ENCODE measurements at regions not wholly inside any gene's neighbourhood (a gene's known extent, or its start where the extent isn't known, plus 50 kb on each side); places are given as distances from the start of the nearest gene placed in this dataset.

DNA sequence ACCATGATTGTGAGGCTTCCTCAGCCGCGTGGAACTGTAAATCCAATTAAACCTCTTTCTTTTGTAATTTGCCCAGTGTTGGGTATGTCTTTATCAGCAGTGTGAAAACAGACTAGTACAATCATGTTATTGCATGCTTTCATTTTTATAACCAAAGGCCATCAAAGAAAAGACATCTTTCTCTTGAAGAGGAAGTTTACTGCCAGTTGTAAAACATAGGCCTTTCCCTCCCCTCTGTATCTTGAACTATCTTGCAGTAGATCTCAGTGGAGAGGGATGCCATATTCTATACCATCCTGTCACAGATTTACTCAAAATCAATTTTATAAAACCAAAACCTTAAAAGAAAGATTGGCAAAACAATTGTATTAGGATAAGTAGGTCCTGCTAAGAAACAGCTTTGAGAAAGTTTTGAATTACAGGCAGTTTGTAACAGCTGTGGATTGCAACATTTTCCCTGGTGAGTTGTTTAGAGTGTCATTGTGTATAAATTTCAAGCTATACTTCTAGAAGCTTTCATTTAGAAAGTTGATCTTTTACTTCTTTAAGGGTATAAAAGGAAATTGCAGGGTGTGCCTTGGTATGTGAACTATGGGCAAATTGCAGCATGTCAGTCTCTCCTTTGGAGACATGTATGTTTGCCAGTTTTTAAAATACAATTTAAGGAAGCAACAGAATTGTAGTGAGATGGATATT lies 128.0 kb downstream of the ATP23 start:
- no peak overlapping the region for H3K27ac ChIP-seq
- TF ChIP-seq ZFX (IDR thresholded peaks at IDR 0.05; ENCODE audit: borderline replicate concordance), result no peak
- TF ChIP-seq, protein P1, sequence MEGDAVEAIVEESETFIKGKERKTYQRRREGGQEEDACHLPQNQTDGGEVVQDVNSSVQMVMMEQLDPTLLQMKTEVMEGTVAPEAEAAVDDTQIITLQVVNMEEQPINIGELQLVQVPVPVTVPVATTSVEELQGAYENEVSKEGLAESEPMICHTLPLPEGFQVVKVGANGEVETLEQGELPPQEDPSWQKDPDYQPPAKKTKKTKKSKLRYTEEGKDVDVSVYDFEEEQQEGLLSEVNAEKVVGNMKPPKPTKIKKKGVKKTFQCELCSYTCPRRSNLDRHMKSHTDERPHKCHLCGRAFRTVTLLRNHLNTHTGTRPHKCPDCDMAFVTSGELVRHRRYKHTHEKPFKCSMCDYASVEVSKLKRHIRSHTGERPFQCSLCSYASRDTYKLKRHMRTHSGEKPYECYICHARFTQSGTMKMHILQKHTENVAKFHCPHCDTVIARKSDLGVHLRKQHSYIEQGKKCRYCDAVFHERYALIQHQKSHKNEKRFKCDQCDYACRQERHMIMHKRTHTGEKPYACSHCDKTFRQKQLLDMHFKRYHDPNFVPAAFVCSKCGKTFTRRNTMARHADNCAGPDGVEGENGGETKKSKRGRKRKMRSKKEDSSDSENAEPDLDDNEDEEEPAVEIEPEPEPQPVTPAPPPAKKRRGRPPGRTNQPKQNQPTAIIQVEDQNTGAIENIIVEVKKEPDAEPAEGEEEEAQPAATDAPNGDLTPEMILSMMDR (IDR thresholded peaks at IDR 0.05), result no peak

DNA sequence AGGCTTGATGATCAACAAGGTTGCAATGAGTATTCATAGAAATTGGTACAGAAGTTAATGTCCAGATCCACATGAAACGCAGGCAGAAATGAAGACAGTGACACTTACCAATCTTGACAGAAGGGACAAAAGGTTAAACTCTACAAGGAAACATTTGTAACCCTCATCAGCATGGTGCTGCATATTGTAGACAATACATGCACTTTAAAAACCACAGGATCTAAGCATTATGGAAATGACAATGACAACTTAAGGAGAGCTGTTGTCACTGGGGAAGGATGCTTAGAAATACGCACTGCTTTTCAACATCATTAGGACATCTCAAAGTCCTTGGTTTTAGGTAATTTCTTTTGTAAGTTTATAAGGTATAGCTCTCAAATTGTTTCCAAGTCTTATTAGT lies 130.6 kb downstream of the ATP23 start:
- no peak for TF ChIP-seq ZFX (IDR thresholded peaks at IDR 0.05; ENCODE audit: borderline replicate concordance)
- TF ChIP-seq, protein P1 (IDR thresholded peaks at IDR 0.05), result no peak

DNA sequence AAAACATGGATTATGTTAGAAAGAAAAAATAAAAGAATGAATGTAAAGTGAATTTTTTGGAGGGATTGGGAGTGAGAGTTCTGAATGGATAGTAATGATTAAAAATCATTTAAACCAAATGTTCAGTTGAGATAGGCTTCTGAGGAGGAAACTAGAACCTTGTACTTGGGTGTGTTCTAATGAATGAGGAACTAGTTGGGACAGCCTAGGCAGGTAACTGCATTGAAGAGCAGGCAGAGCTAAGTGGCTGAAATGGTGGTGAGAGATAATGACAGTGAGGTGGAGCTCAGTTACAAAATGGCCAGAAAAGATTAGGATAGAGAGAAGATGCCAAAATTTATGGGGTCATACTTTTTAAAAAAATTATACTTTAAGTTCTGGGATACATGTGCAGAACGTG lies 132.9 kb downstream of the ATP23 start:
- H3K27ac ChIP-seq, result no peak overlapping the region
- TF ChIP-seq ZFX (IDR thresholded peaks at IDR 0.05; ENCODE audit: borderline replicate concordance), result no peak
- TF ChIP-seq, protein P1 (IDR thresholded peaks at IDR 0.05), result no peak

More for the DNA sequence above, 130.6 kb downstream of the ATP23 start:
- H3K27ac ChIP-seq, result no peak overlapping the region

DNA sequence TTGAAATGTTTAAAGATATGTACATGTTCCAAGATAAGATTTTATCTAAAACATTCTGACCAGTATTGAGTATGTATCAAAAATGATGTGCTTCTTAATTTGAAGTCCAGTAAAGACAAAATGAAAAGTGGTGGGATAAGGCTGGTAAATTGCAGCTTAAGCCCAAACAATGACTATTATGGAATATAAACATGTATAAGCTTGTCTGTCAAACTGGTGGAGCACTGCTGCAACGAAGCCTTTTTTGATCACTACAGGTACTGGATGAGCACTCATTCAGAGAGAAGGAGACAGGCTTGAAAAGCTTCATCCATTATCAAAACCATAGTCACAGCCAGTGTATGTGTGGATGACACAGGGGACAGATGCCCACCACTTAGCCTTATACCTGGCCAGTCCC lies 138.4 kb downstream of the ATP23 start:
- TF ChIP-seq ZFX (IDR thresholded peaks at IDR 0.05; ENCODE audit: borderline replicate concordance), result no peak
- TF ChIP-seq, protein P1 (IDR thresholded peaks at IDR 0.05), result no peak
- H3K27ac ChIP-seq, result no peak overlapping the region

DNA sequence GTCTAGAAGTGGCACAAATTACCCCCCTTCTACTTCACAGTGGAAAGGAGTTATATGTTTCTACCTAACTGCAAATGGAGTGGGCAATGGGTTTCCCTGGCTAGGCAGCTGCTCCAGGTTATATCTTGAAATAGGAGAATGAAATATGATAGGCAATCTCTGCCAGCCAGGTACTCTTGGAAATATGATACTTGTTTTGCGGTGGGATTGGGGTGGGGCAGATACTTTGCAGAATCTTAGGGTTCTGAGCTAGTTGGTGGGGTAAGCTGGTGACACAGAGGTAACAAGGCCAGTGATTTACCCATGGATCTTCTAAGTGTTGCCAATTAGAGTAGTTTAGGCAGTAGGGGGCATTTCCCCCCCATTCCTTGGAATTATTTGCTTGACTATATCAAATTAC lies 140.1 kb downstream of the ATP23 start:
- TF ChIP-seq, protein P1 (IDR thresholded peaks at IDR 0.05), result no peak
- no peak for TF ChIP-seq ZFX (IDR thresholded peaks at IDR 0.05; ENCODE audit: borderline replicate concordance)
- no peak overlapping the region for H3K27ac ChIP-seq

DNA sequence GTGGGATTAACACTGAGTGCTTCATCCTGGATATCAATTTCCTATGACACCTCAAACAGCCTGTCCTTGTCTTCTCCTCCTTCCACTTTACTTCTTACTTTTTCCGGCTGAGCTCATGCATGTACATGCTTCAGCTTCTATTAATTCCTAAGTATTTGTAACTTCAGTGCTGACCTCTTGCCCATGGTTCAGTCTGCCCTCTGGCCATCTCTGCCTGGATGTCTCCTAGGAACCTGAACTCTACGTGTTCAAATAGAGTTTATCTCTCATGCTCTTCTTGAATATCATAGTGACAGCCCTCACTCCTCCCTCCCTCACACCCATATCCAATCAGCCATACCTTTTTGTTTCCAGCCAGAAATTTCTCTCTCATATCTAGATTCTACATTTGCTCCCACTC lies 141.6 kb downstream of the ATP23 start:
- H3K27ac ChIP-seq, result no peak overlapping the region
- TF ChIP-seq, protein P1 (IDR thresholded peaks at IDR 0.05), result no peak
- no peak for TF ChIP-seq ZFX (IDR thresholded peaks at IDR 0.05; ENCODE audit: borderline replicate concordance)

DNA sequence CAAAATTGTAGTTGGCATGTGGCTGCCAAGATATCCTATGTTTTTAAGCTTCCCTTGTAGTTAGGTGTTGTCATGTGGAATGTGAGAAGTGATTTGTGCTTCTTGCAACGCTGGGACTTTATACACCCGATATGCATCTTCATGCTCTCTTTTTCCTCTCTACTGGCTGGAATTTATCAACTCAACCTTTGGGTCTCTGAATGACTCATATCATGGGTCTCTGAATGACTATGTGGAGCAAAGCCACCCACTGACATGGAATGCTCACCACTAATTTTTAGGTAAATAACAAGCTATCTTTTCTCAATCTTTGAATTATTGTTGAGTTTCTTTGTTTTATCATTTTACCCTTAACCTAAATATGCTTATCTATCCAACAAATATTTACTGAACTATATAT lies 144.6 kb downstream of the ATP23 start:
- H3K27ac ChIP-seq, result no peak overlapping the region
- TF ChIP-seq, protein P1 (IDR thresholded peaks at IDR 0.05), result no peak
- no peak for TF ChIP-seq ZFX (IDR thresholded peaks at IDR 0.05; ENCODE audit: borderline replicate concordance)
